ENCODE measurements at regions not wholly inside any gene's neighbourhood (a gene's known extent, or its start where the extent isn't known, plus 50 kb on each side); places are given as distances from the start of the nearest gene placed in this dataset.

GRCh38 chr16:51328733-51329132 lies 177.7 kb upstream of the SALL1 start:
- Histone ChIP-seq H3K9ac (ENCODE audit: low read depth, low read length) (no peak overlapping the region), H3K4me3 (ENCODE audit: low read length) (no peak overlapping the region), H3K4me1 (ENCODE audit: insufficient read depth, low read length) (peaks cover 4% of the 10 kb centered on the region; the same call in 1 of the 2 replicates)

GRCh38 chr16:51327001-51327400 lies 175.9 kb upstream of the SALL1 start:
- no peak overlapping the region for H3K9ac ChIP-seq (ENCODE audit: low read depth, low read length)
- no peaks in the 10 kb centered on the region; the same call in 1 of the 2 replicates for H3K9me3 ChIP-seq (ENCODE audit: insufficient read depth, low read depth, low read length)
- no peak overlapping the region for H3K4me3 ChIP-seq (ENCODE audit: low read length)
- H3K36me3 ChIP-seq (ENCODE audit: insufficient read depth, low read depth, low read length) = no peaks in the 10 kb centered on the region
- H3K27ac ChIP-seq (ENCODE audit: low read length) = no peak overlapping the region
- H3K27me3 ChIP-seq (ENCODE audit: insufficient read depth, low read length) = no peaks in the 10 kb centered on the region
- H3K4me1 ChIP-seq (ENCODE audit: insufficient read depth, low read length) = peaks cover 4% of the 10 kb centered on the region; the same call in 1 of the 2 replicates

More at GRCh38 chr16:51328733-51329132, 177.7 kb upstream of the SALL1 start:
- Histone ChIP-seq H3K27me3 (ENCODE audit: insufficient read depth, low read length) (no peaks in the 10 kb centered on the region), H3K36me3 (ENCODE audit: insufficient read depth, low read depth, low read length) (no peaks in the 10 kb centered on the region), H3K27ac (ENCODE audit: low read length) (no peak overlapping the region), H3K9me3 (ENCODE audit: insufficient read depth, low read depth, low read length) (no peaks in the 10 kb centered on the region; the same call in 1 of the 2 replicates)

- H3K4me1 ChIP-seq (ENCODE audit: insufficient read depth, low read length) = peaks cover 4% of the 10 kb centered on the region; the same call in 1 of the 2 replicates
- H3K4me3 ChIP-seq (ENCODE audit: low read length) = no peak overlapping the region
- H3K36me3 ChIP-seq (ENCODE audit: insufficient read depth, low read depth, low read length) = no peaks in the 10 kb centered on the region
- no peak overlapping the region for H3K27ac ChIP-seq (ENCODE audit: low read length)
- H3K27me3 ChIP-seq (ENCODE audit: insufficient read depth, low read length) = no peaks in the 10 kb centered on the region
- H3K9ac ChIP-seq (ENCODE audit: low read depth, low read length) = no peak overlapping the region
- no peaks in the 10 kb centered on the region; the same call in 1 of the 2 replicates for H3K9me3 ChIP-seq (ENCODE audit: insufficient read depth, low read depth, low read length)
These were observed 175.2 kb upstream of the SALL1 start for GRCh38 chr16:51326131-51326856.

- no peak overlapping the region for H3K4me3 ChIP-seq (ENCODE audit: low read length)
- no peaks in the 10 kb centered on the region for H3K9me3 ChIP-seq (ENCODE audit: insufficient read depth, low read depth, low read length)
- H3K36me3 ChIP-seq (ENCODE audit: insufficient read depth, low read depth, low read length) = no peaks in the 10 kb centered on the region
- no peak overlapping the region for H3K9ac ChIP-seq (ENCODE audit: low read depth, low read length)
- 0 out of 2 replicates have a peak, but pooled peaks cover under 1% of the 10 kb centered on the region for H3K4me1 ChIP-seq (ENCODE audit: insufficient read depth, low read length)
- no peak overlapping the region for H3K27ac ChIP-seq (ENCODE audit: low read length)
- no peaks in the 10 kb centered on the region for H3K27me3 ChIP-seq (ENCODE audit: insufficient read depth, low read length)
These were observed 170.2 kb upstream of the SALL1 start for GRCh38 chr16:51321251-51321650.

GRCh38 chr16:51317575-51317974 lies 166.5 kb upstream of the SALL1 start:
- no peaks in the 10 kb centered on the region for H3K36me3 ChIP-seq (ENCODE audit: insufficient read depth, low read depth, low read length)
- no peaks in the 10 kb centered on the region for H3K9me3 ChIP-seq (ENCODE audit: insufficient read depth, low read depth, low read length)
- no peaks in the 10 kb centered on the region for H3K4me1 ChIP-seq (ENCODE audit: insufficient read depth, low read length)
- no peak overlapping the region for H3K4me3 ChIP-seq (ENCODE audit: low read length)
- no peak overlapping the region for H3K27ac ChIP-seq (ENCODE audit: low read length)
- no peaks in the 10 kb centered on the region for H3K27me3 ChIP-seq (ENCODE audit: insufficient read depth, low read length)
- H3K9ac ChIP-seq (ENCODE audit: low read depth, low read length) = no peak overlapping the region

GRCh38 chr16:51313198-51313597 lies 162.1 kb upstream of the SALL1 start:
- no peak overlapping the region for H3K27ac ChIP-seq (ENCODE audit: low read length)
- H3K36me3 ChIP-seq (ENCODE audit: insufficient read depth, low read depth, low read length) = no peaks in the 10 kb centered on the region
- no peaks in the 10 kb centered on the region for H3K4me1 ChIP-seq (ENCODE audit: insufficient read depth, low read length)
- H3K4me3 ChIP-seq (ENCODE audit: low read length) = no peak overlapping the region
- no peak overlapping the region for H3K9ac ChIP-seq (ENCODE audit: low read depth, low read length)
- no peaks in the 10 kb centered on the region for H3K9me3 ChIP-seq (ENCODE audit: insufficient read depth, low read depth, low read length)
- no peaks in the 10 kb centered on the region for H3K27me3 ChIP-seq (ENCODE audit: insufficient read depth, low read length)

- H3K9me3 ChIP-seq (ENCODE audit: insufficient read depth, low read depth, low read length) = no peaks in the 10 kb centered on the region
- H3K4me3 ChIP-seq (ENCODE audit: low read length) = no peak overlapping the region
- no peak overlapping the region for H3K27ac ChIP-seq (ENCODE audit: low read length)
- H3K9ac ChIP-seq (ENCODE audit: low read depth, low read length) = no peak overlapping the region
- no peaks in the 10 kb centered on the region for H3K27me3 ChIP-seq (ENCODE audit: insufficient read depth, low read length)
- H3K36me3 ChIP-seq (ENCODE audit: insufficient read depth, low read depth, low read length) = no peaks in the 10 kb centered on the region
- no peaks in the 10 kb centered on the region; the same call in 1 of the 2 replicates for H3K4me1 ChIP-seq (ENCODE audit: insufficient read depth, low read length)
These were observed 161.5 kb upstream of the SALL1 start for GRCh38 chr16:51312363-51313150.

- H3K9ac ChIP-seq (ENCODE audit: low read depth, low read length) = no peak overlapping the region
- peaks cover 4% of the 10 kb centered on the region; the same call in 1 of the 2 replicates for H3K4me1 ChIP-seq (ENCODE audit: insufficient read depth, low read length)
- no peak overlapping the region for H3K27ac ChIP-seq (ENCODE audit: low read length)
- no peaks in the 10 kb centered on the region for H3K9me3 ChIP-seq (ENCODE audit: insufficient read depth, low read depth, low read length)
- no peak overlapping the region for H3K4me3 ChIP-seq (ENCODE audit: low read length)
- no peaks in the 10 kb centered on the region for H3K36me3 ChIP-seq (ENCODE audit: insufficient read depth, low read depth, low read length)
- no peaks in the 10 kb centered on the region for H3K27me3 ChIP-seq (ENCODE audit: insufficient read depth, low read length)
These were observed 159.1 kb upstream of the SALL1 start for GRCh38 chr16:51310159-51310558.

GRCh38 chr16:51306886-51307595 lies 156.0 kb upstream of the SALL1 start:
- Histone ChIP-seq H3K27me3 (ENCODE audit: insufficient read depth, low read length) (no peaks in the 10 kb centered on the region), H3K9me3 (ENCODE audit: insufficient read depth, low read depth, low read length) (no peaks in the 10 kb centered on the region), H3K4me1 (ENCODE audit: insufficient read depth, low read length) (peaks cover 4% of the 10 kb centered on the region; the same call in 1 of the 2 replicates), H3K9ac (ENCODE audit: low read depth, low read length) (no peak overlapping the region), H3K27ac (ENCODE audit: low read length) (no peak overlapping the region), H3K36me3 (ENCODE audit: insufficient read depth, low read depth, low read length) (no peaks in the 10 kb centered on the region), H3K4me3 (ENCODE audit: low read length) (no peak overlapping the region)

GRCh38 chr16:51306116-51306515 lies 155.0 kb upstream of the SALL1 start:
- no peaks in the 10 kb centered on the region for H3K27me3 ChIP-seq (ENCODE audit: insufficient read depth, low read length)
- no peak overlapping the region for H3K27ac ChIP-seq (ENCODE audit: low read length)
- H3K4me3 ChIP-seq (ENCODE audit: low read length) = no peak overlapping the region
- no peak overlapping the region for H3K9ac ChIP-seq (ENCODE audit: low read depth, low read length)
- no peaks in the 10 kb centered on the region for H3K9me3 ChIP-seq (ENCODE audit: insufficient read depth, low read depth, low read length)
- no peaks in the 10 kb centered on the region for H3K36me3 ChIP-seq (ENCODE audit: insufficient read depth, low read depth, low read length)
- H3K4me1 ChIP-seq (ENCODE audit: insufficient read depth, low read length) = peaks cover 4% of the 10 kb centered on the region; the same call in 1 of the 2 replicates

- peaks cover 4% of the 10 kb centered on the region; the same call in 1 of the 2 replicates for H3K4me1 ChIP-seq (ENCODE audit: insufficient read depth, low read length)
- no peak overlapping the region for H3K9ac ChIP-seq (ENCODE audit: low read depth, low read length)
- no peak overlapping the region for H3K4me3 ChIP-seq (ENCODE audit: low read length)
- H3K36me3 ChIP-seq (ENCODE audit: insufficient read depth, low read depth, low read length) = no peaks in the 10 kb centered on the region
- no peak overlapping the region for H3K27ac ChIP-seq (ENCODE audit: low read length)
- no peaks in the 10 kb centered on the region for H3K27me3 ChIP-seq (ENCODE audit: insufficient read depth, low read length)
- H3K9me3 ChIP-seq (ENCODE audit: insufficient read depth, low read depth, low read length) = no peaks in the 10 kb centered on the region
These were observed 154.3 kb upstream of the SALL1 start for GRCh38 chr16:51305337-51305736.
